ENCODE measurements at regions not wholly inside any gene's neighbourhood (a gene's known extent, or its start where the extent isn't known, plus 50 kb on each side); places are given as distances from the start of the nearest gene placed in this dataset.

GRCh38 chr12:126086242-126086641 is 1021.0 kb downstream of the AACS start:
- H3K9me3 ChIP-seq (ENCODE audit: insufficient read depth in 2 of 2, low read depth in 1 of 2, low read length in 1 of 2), result peaks cover 3 to 7% of the 10 kb centered on the region in 2 experiments; a peak in 3 of 4 replicates
- DNase-seq (ENCODE audit: low read depth in 1 of 2, low spot score in 2 of 2) (no peak), FAIRE-seq (no peak)
- H2BK12ac ChIP-seq (ENCODE audit: low read depth, low read length), result no peak overlapping the region
- H3K4me3 ChIP-seq (ENCODE audit: extremely low read depth in 1 of 4, insufficient read depth in 2 of 4, low read depth in 3 of 4, low read length in 4 of 4), result no peak overlapping the region
- H4K20me1 ChIP-seq (replicated peaks in 1 of 2; ENCODE audit: control insufficient read depth in 1 of 2, insufficient read depth in 2 of 2, low read length in 2 of 2), result no peaks in the 10 kb centered on the region
- no peak overlapping the region for H3K9ac ChIP-seq (replicated peaks in 1 of 4; ENCODE audit: extremely low read depth in 1 of 4, low read depth in 3 of 4, low read length in 3 of 4)
- H3K27ac ChIP-seq (ENCODE audit: low read depth, low read length), result no peak overlapping the region
- no peak overlapping the region for H3K56ac ChIP-seq (replicated peaks; ENCODE audit: insufficient read length, low read depth, low read length)
- no peaks in the 10 kb centered on the region; a peak in 1 of 7 replicates for H3K4me1 ChIP-seq (replicated peaks in 1 of 4; ENCODE audit: control insufficient read depth in 3 of 4, insufficient read depth in 4 of 4, low read length in 3 of 4)
- H2BK15ac ChIP-seq (ENCODE audit: low read length), result no peak overlapping the region
- H2AK5ac ChIP-seq (ENCODE audit: low read depth, low read length), result no peak overlapping the region
- POLR2A ChIA-PET (ENCODE audit: partially characterized antibody), result no interaction called here
- H3K14ac ChIP-seq (ENCODE audit: insufficient read length), result no peak overlapping the region
- WGBS, 2 experiments (ENCODE audit: extremely low coverage in 1 of 2, insufficient coverage in 1 of 2, insufficient read length in 1 of 2, insufficient replicate concordance in 2 of 2, low coverage in 1 of 2, low lambda C conversion rate in 2 of 2, missing lambda C conversion rate in 1 of 2), result 50% methylated on average over 3 of the region's 3 CpGs; no CpG with 5 or more reads in 1 of the 2 experiments
- H4K91ac ChIP-seq (replicated peaks; ENCODE audit: insufficient read length, low read length), result peak overlapping the region; percentile 38
- no peak overlapping the region for H3K23ac ChIP-seq (ENCODE audit: insufficient read length)
- H4K5ac ChIP-seq (ENCODE audit: insufficient read length, low read depth, low read length), result no peak overlapping the region
- no peak overlapping the region for H2BK5ac ChIP-seq (ENCODE audit: low read depth, low read length)
- no peaks in the 10 kb centered on the region for H3K27me3 ChIP-seq (replicated peaks in 1 of 4; ENCODE audit: control insufficient read depth in 3 of 4, extremely low read depth in 1 of 4, insufficient read depth in 3 of 4, low read length in 3 of 4)
- H3K4me2 ChIP-seq (ENCODE audit: insufficient read depth in 1 of 2, low read depth in 2 of 2, low read length in 2 of 2), result no peak overlapping the region
- H3K4ac ChIP-seq (replicated peaks; ENCODE audit: insufficient read length, low read depth, low read length), result no peak overlapping the region
- no peak overlapping the region for H2BK20ac ChIP-seq (ENCODE audit: low read length)
- H3K79me1 ChIP-seq (ENCODE audit: low read depth, low read length), result no peaks in the 10 kb centered on the region
- H2BK120ac ChIP-seq (replicated peaks; ENCODE audit: low read depth, low read length), result no peak overlapping the region
- no peak overlapping the region for H2AFZ ChIP-seq (ENCODE audit: low read length)
- H3K18ac ChIP-seq (ENCODE audit: extremely low read depth, low read length), result no peak overlapping the region
- H3K36me3 ChIP-seq (ENCODE audit: control insufficient read depth in 2 of 4, insufficient read depth in 4 of 4, low read length in 3 of 4), result no peaks in the 10 kb centered on the region
- H3K23me2 ChIP-seq (ENCODE audit: low read depth, low read length), result no peaks in the 10 kb centered on the region; the same call in 1 of the 2 replicates
- CTCF ChIA-PET (ENCODE audit: partially characterized antibody), result no interaction called here
- H3K79me2 ChIP-seq (ENCODE audit: control insufficient read depth in 1 of 2, insufficient read depth in 2 of 2, low read length in 2 of 2), result no peaks in the 10 kb centered on the region
- no peak overlapping the region for H4K8ac ChIP-seq (ENCODE audit: extremely low read depth, insufficient read depth, low read length)
- TF ChIP-seq CBX5 (IDR thresholded peaks at IDR 0.05; ENCODE audit: low read depth, low read length), result no peak
- no peak for TF ChIP-seq EGR1 (IDR thresholded peaks at IDR 0.05; ENCODE audit: borderline replicate concordance, low read depth, low read length)
- TF ChIP-seq CHD1 (IDR thresholded peaks at IDR 0.05; ENCODE audit: low read depth, low read length), result no peak
- TF ChIP-seq SIX5 (IDR thresholded peaks at IDR 0.05; ENCODE audit: low read depth, low read length), result no peak
- TF ChIP-seq SIRT6 (IDR thresholded peaks at IDR 0.05; ENCODE audit: low read length), result no peak
- TF ChIP-seq CTBP2 (IDR thresholded peaks at IDR 0.05; ENCODE audit: borderline replicate concordance, insufficient read depth, insufficient read length, low read length), result no peak
- TF ChIP-seq SP1 (IDR thresholded peaks at IDR 0.05; ENCODE audit: low read depth, low read length), result no peak
- TF ChIP-seq CREB1 (IDR thresholded peaks at IDR 0.05), result no peak
- TF ChIP-seq, protein P1, sequence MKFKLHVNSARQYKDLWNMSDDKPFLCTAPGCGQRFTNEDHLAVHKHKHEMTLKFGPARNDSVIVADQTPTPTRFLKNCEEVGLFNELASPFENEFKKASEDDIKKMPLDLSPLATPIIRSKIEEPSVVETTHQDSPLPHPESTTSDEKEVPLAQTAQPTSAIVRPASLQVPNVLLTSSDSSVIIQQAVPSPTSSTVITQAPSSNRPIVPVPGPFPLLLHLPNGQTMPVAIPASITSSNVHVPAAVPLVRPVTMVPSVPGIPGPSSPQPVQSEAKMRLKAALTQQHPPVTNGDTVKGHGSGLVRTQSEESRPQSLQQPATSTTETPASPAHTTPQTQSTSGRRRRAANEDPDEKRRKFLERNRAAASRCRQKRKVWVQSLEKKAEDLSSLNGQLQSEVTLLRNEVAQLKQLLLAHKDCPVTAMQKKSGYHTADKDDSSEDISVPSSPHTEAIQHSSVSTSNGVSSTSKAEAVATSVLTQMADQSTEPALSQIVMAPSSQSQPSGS (IDR thresholded peaks at IDR 0.05; ENCODE audit: low read length), result no peak
- TF ChIP-seq CHD2 (IDR thresholded peaks at IDR 0.05; ENCODE audit: low read length), result no peak
- TF ChIP-seq POLR2A (IDR thresholded peaks at IDR 0.05; ENCODE audit: control extremely low read depth in 1 of 2, low read depth in 2 of 2, low read length in 2 of 2), result no peak
